Gastrocnemius medialis (tissue), 4 donors: ENCODE measurements at regions not wholly inside any gene's neighbourhood (a gene's known extent, or its start where the extent isn't known, plus 50 kb on each side); places are given as distances from the start of the nearest gene placed in this dataset.

Experiments
- CTCF ChIP-seq, 5 experiments: fragments of 450-650 bp in 3 of 5; fragments of 200-600 bp in 2 of 5; sonication (generic) in 2 of 5; IDR thresholded peaks in 4 of 5; conservative IDR thresholded peaks in 1 of 5; 1 replicate in 4 of 5; 2 replicates in 1 of 5; pipeline ENCODE4 v1.5.1; 2016 to 2019; ENCODE audit warnings: antibody characterized with exemption in 5 of 5, mild to moderate bottlenecking in 3 of 5, moderate library complexity in 3 of 5
- POLR2A ChIP-seq, 2 donors: fragments of 450-650 bp; IDR thresholded peaks; one replicate each; pipeline ENCODE4 v1.6.1; 2017; ENCODE audit warnings: antibody characterized with exemption in 2 of 2, mild to moderate bottlenecking in 2 of 2, moderate library complexity in 2 of 2

- no peak for TF ChIP-seq CTCF (IDR thresholded peaks at IDR 0.05 in 4 of 5, conservative IDR thresholded peaks at IDR 0.05 in 1 of 5)
- no peak for TF ChIP-seq POLR2A (IDR thresholded peaks at IDR 0.05)
These were observed 139.2 kb upstream of the COL3A1 start for GRCh38 chr2:188835006-188835405.
